OCI-LY1 (cell line): ENCODE measurements at regions not wholly inside any gene's neighbourhood (a gene's known extent, or its start where the extent isn't known, plus 50 kb on each side); places are given as distances from the start of the nearest gene placed in this dataset.

ENCODE experiments used
- H2AFZ ChIP-seq: fragments of 200-600 bp; sonication (generic), shearing (Covaris generic); 2 replicates; pipeline ENCODE4 v1.6.0; 2014; ENCODE audit warnings: antibody characterized with exemption, mild to moderate bottlenecking, low read length
- H3F3A ChIP-seq: fragments of 200-600 bp; sonication (generic), shearing (Covaris generic); 2 replicates; pipeline ENCODE4 v1.6.0; 2014; ENCODE audit warnings: mild to moderate bottlenecking, antibody characterized with exemption, low read length, moderate library complexity; ENCODE audit not compliant: insufficient read depth
- H3K27ac ChIP-seq: fragments of 200-600 bp; sonication (generic); 2 replicates; pipeline ENCODE4 v1.5.1; 2014; ENCODE audit warnings: low read length, mixed run types, mild to moderate bottlenecking, low read depth; ENCODE audit not compliant: poor library complexity, severe bottlenecking
- H3K27me3 ChIP-seq: fragments of 200-600 bp; sonication (generic); 2 replicates; pipeline ENCODE4 v1.6.0; 2014; ENCODE audit warnings: antibody characterized with exemption, mild to moderate bottlenecking, low read length, moderate library complexity; ENCODE audit not compliant: insufficient read depth
- H3K36me3 ChIP-seq: fragments of 200-600 bp; sonication (generic); 2 replicates; pipeline ENCODE4 v1.6.1; 2014; ENCODE audit warnings: mild to moderate bottlenecking, antibody characterized with exemption, low read length, moderate library complexity, mixed read lengths; ENCODE audit not compliant: insufficient read depth
- H3K4me1 ChIP-seq: fragments of 200-600 bp; sonication (generic); 2 replicates; pipeline ENCODE4 v1.5.1; 2014; ENCODE audit warnings: mild to moderate bottlenecking, low read length, moderate library complexity; ENCODE audit not compliant: insufficient read depth, severe bottlenecking
- H3K4me2 ChIP-seq: fragments of 200-600 bp; sonication (generic), shearing (Covaris generic); 2 replicates; pipeline ENCODE4 v1.6.1; 2014; ENCODE audit warnings: low read length
- H3K4me3 ChIP-seq: fragments of 200-600 bp; sonication (generic); 2 replicates; pipeline ENCODE4 v1.5.1; 2014; ENCODE audit warnings: low read length, low read depth, mild to moderate bottlenecking, mixed read lengths; ENCODE audit not compliant: poor library complexity, severe bottlenecking
- H3K79me2 ChIP-seq: fragments of 200-600 bp; shearing (Covaris generic); 2 replicates; pipeline ENCODE4 v1.6.1; 2016; ENCODE audit warnings: mixed run types, low read length, mixed read lengths; ENCODE audit not compliant: insufficient read depth
- H3K9ac ChIP-seq: fragments of 200-600 bp; sonication (generic), shearing (Covaris generic); 2 replicates; pipeline ENCODE4 v1.6.1; 2014; ENCODE audit warnings: mild to moderate bottlenecking, low read length, mixed read lengths
- H3K9me2 ChIP-seq: fragments of 200-600 bp; sonication (generic), shearing (Covaris generic); 2 replicates; pipeline ENCODE4 v1.6.1; 2014; ENCODE audit warnings: low read depth, mild to moderate bottlenecking, low read length, mixed read lengths
- H3K9me3 ChIP-seq: fragments of 200-600 bp; shearing (Covaris generic); 2 replicates; pipeline ENCODE4 v1.6.1; 2014; ENCODE audit warnings: low read length, mixed read lengths
- H4K20me1 ChIP-seq: fragments of 200-600 bp; sonication (generic), shearing (Covaris generic); 2 replicates; pipeline ENCODE4 v1.6.0; 2016; ENCODE audit warnings: mild to moderate bottlenecking, low read length; ENCODE audit not compliant: insufficient read depth
- EZH2 ChIP-seq: fragments of 200-600 bp; sonication (generic), shearing (Covaris generic); IDR thresholded peaks from 2 replicates; pipeline ENCODE4 v1.8.0; 2017; ENCODE audit warnings: borderline replicate concordance, mixed run types, mild to moderate bottlenecking, antibody characterized with exemption, low read length, moderate library complexity, mixed read lengths
- TF ChIP-seq, protein P1 (sequence below): fragments of 200-600 bp; sonication (generic), shearing (Covaris generic); IDR thresholded peaks from 2 replicates; pipeline ENCODE4 v1.5.1; 2017; ENCODE audit warnings: mild to moderate bottlenecking, antibody characterized with exemption, low read length, moderate library complexity, mixed read lengths

DNA sequence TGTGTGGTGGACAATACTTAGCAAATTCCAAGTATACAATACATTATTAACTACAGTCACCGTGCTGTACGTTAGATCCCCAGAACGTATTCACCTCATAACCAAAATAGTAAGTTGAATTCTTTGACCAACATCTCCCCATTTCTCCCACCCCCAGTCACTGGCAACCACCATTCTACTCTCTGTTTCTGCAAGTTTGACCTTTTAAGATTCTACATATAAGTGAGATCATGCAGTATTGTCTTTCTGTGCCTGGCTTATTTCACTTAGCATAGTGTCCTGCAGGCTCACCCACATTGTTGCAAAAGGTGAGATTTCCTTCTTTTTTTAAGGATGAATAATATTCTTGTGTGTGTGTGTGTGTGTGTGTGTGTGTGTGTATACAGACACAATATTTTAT is 59.1 kb downstream of the IRAG1 start:
- H3K9ac ChIP-seq = no peak overlapping the region
- TF ChIP-seq EZH2 = no peak
- TF ChIP-seq, protein P1, sequence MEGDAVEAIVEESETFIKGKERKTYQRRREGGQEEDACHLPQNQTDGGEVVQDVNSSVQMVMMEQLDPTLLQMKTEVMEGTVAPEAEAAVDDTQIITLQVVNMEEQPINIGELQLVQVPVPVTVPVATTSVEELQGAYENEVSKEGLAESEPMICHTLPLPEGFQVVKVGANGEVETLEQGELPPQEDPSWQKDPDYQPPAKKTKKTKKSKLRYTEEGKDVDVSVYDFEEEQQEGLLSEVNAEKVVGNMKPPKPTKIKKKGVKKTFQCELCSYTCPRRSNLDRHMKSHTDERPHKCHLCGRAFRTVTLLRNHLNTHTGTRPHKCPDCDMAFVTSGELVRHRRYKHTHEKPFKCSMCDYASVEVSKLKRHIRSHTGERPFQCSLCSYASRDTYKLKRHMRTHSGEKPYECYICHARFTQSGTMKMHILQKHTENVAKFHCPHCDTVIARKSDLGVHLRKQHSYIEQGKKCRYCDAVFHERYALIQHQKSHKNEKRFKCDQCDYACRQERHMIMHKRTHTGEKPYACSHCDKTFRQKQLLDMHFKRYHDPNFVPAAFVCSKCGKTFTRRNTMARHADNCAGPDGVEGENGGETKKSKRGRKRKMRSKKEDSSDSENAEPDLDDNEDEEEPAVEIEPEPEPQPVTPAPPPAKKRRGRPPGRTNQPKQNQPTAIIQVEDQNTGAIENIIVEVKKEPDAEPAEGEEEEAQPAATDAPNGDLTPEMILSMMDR = no peak
- H2AFZ ChIP-seq = no peak overlapping the region
- H3K27me3 ChIP-seq = no peaks in the 10 kb centered on the region
- no peak overlapping the region for H3K27ac ChIP-seq
- no peaks in the 10 kb centered on the region for H3F3A ChIP-seq
- H4K20me1 ChIP-seq = no peaks in the 10 kb centered on the region
- no peaks in the 10 kb centered on the region for H3K4me1 ChIP-seq
- H3K4me3 ChIP-seq = no peak overlapping the region
- no peaks in the 10 kb centered on the region for H3K9me3 ChIP-seq
- no peaks in the 10 kb centered on the region for H3K36me3 ChIP-seq
- H3K4me2 ChIP-seq = no peak overlapping the region
- H3K9me2 ChIP-seq = no peaks in the 10 kb centered on the region
- H3K79me2 ChIP-seq = no peaks in the 10 kb centered on the region

DNA sequence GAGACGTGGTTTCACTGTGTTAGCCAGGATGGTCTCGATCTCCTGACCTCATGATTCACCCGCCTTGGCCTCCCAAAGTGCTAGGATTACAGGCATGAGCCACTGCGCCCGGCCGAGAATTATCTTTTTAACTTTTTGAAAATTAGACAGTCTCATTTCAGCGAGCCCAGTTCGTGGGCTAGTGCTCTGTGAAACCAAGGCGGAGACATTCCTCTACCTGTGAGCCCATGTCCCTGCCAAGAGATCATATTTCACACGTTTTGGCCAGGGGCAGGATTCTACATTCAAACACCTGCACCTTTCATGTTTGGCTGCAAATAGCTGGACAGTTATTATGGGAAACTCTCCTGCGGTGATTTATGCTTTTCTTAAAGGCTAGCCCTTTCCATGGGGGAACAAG is 60.3 kb downstream of the IRAG1 start:
- Histone ChIP-seq H3K9me3 (no peaks in the 10 kb centered on the region), H3K9ac (no peak overlapping the region), H3K27me3 (no peaks in the 10 kb centered on the region), H3K4me2 (no peak overlapping the region), H3K4me3 (no peak overlapping the region), H4K20me1 (no peaks in the 10 kb centered on the region), H3K79me2 (no peaks in the 10 kb centered on the region), H2AFZ (no peak overlapping the region), H3K27ac (no peak overlapping the region), H3K9me2 (no peaks in the 10 kb centered on the region), H3F3A (no peaks in the 10 kb centered on the region), H3K36me3 (no peaks in the 10 kb centered on the region), H3K4me1 (no peaks in the 10 kb centered on the region)
- TF ChIP-seq EZH2 = no peak
- TF ChIP-seq, protein P1 = no peak

DNA sequence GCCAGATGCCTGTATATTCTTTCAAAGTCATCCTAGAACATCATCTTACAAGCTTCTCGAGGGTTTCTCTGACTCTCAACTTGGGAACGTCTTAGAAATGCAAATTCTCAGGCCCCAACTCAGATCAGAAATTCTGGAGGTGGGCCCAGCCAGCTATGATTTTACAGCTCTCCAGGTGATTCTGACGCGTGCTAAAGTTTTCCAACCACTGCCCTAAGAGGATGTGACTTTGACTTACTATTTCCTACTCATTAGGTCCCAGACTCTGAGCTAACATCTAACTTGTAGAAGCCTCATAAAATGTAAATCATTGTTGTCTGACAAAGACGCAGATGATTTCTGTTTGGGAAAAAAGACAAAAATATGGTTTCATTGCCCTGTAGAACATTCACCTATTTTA is 61.1 kb downstream of the IRAG1 start:
- TF ChIP-seq EZH2 = no peak
- TF ChIP-seq, protein P1 = no peak

More for the DNA sequence above, 61.1 kb downstream of the IRAG1 start:
- Histone ChIP-seq H3F3A (no peaks in the 10 kb centered on the region), H3K9ac (no peak overlapping the region), H3K9me2 (no peaks in the 10 kb centered on the region), H3K27ac (no peak overlapping the region), H4K20me1 (no peaks in the 10 kb centered on the region), H2AFZ (no peak overlapping the region), H3K79me2 (no peaks in the 10 kb centered on the region), H3K9me3 (no peaks in the 10 kb centered on the region), H3K4me1 (no peaks in the 10 kb centered on the region), H3K4me3 (no peak overlapping the region), H3K4me2 (no peak overlapping the region), H3K36me3 (no peaks in the 10 kb centered on the region), H3K27me3 (no peaks in the 10 kb centered on the region)
